ENCODE measurements at regions not wholly inside any gene's neighbourhood (a gene's known extent, or its start where the extent isn't known, plus 50 kb on each side); places are given as distances from the start of the nearest gene placed in this dataset.

- H3K27me3 ChIP-seq, result no peaks in the 10 kb centered on the region
- WGBS, 2 donors, result 83 to 84% methylated on average over 4 of the region's 4 CpGs
- no peak for DNase-seq
- TF ChIP-seq POLR2A (IDR thresholded peaks at IDR 0.05) (no peak), CTCF (IDR thresholded peaks at IDR 0.05) (no peak)
- no peaks in the 10 kb centered on the region for H3K9me3 ChIP-seq
- H3K36me3 ChIP-seq (ENCODE audit: low read depth, missing control alignments), result no peaks in the 10 kb centered on the region
- intact Hi-C loops (cut with DNase I; ENCODE audit: low total_unique reads), result no loop called here
- no peak overlapping the region for H3K27ac ChIP-seq
- H3K4me1 ChIP-seq, result no peaks in the 10 kb centered on the region
- no peak overlapping the region for H3K4me3 ChIP-seq
Measured at GRCh38 chr7:20026762-20027161, 190.4 kb downstream of the MACC1 start.

- no peaks in the 10 kb centered on the region for H3K9me3 ChIP-seq
- intact Hi-C loops (cut with DNase I; ENCODE audit: low total_unique reads), result no loop called here
- WGBS, 2 donors, result 22 to 25% methylated on average over 1 of the region's 1 CpG
- H3K27me3 ChIP-seq, result no peaks in the 10 kb centered on the region
- no peaks in the 10 kb centered on the region for H3K36me3 ChIP-seq (ENCODE audit: low read depth, missing control alignments)
- no peak overlapping the region for H3K4me3 ChIP-seq
- DNase-seq, result no peak
- TF ChIP-seq POLR2A (IDR thresholded peaks at IDR 0.05) (no peak), CTCF (IDR thresholded peaks at IDR 0.05) (no peak)
- H3K27ac ChIP-seq, result no peak overlapping the region
- H3K4me1 ChIP-seq, result no peaks in the 10 kb centered on the region
Measured at GRCh38 chr7:20021831-20022230, 195.4 kb downstream of the MACC1 start.

GRCh38 chr7:20021066-20021465 is 196.1 kb downstream of the MACC1 start:
- Histone ChIP-seq H3K4me1 (no peaks in the 10 kb centered on the region), H3K9me3 (no peaks in the 10 kb centered on the region), H3K36me3 (ENCODE audit: low read depth, missing control alignments) (no peaks in the 10 kb centered on the region), H3K27ac (no peak overlapping the region), H3K27me3 (no peaks in the 10 kb centered on the region), H3K4me3 (no peak overlapping the region)
- intact Hi-C loops (cut with DNase I; ENCODE audit: low total_unique reads), result no loop called here
- DNase-seq, result no peak
- TF ChIP-seq CTCF (IDR thresholded peaks at IDR 0.05), result no peak
- no peak for TF ChIP-seq POLR2A (IDR thresholded peaks at IDR 0.05)

GRCh38 chr7:20019757-20020432 is 197.3 kb downstream of the MACC1 start:
- Histone ChIP-seq H3K36me3 (ENCODE audit: low read depth, missing control alignments) (no peaks in the 10 kb centered on the region), H3K27me3 (no peaks in the 10 kb centered on the region), H3K4me1 (no peaks in the 10 kb centered on the region), H3K27ac (no peak overlapping the region), H3K4me3 (no peak overlapping the region), H3K9me3 (no peaks in the 10 kb centered on the region)
- no peak for DNase-seq
- WGBS, 2 donors, result 84 to 93% methylated on average over 2 of the region's 2 CpGs
- no peak for TF ChIP-seq POLR2A (IDR thresholded peaks at IDR 0.05)
- TF ChIP-seq CTCF (IDR thresholded peaks at IDR 0.05), result no peak
- intact Hi-C loops (cut with DNase I; ENCODE audit: low total_unique reads), result no loop called here

GRCh38 chr7:20016669-20017068 is 200.5 kb downstream of the MACC1 start:
- Histone ChIP-seq H3K27ac (no peak overlapping the region), H3K4me1 (no peaks in the 10 kb centered on the region), H3K36me3 (ENCODE audit: low read depth, missing control alignments) (no peaks in the 10 kb centered on the region), H3K9me3 (no peaks in the 10 kb centered on the region), H3K27me3 (no peaks in the 10 kb centered on the region), H3K4me3 (no peak overlapping the region)
- DNase-seq, result no peak
- 68 to 72% methylated on average over 2 of the region's 2 CpGs for WGBS, 2 donors
- intact Hi-C loops (cut with DNase I; ENCODE audit: low total_unique reads), result no loop called here
- TF ChIP-seq CTCF (IDR thresholded peaks at IDR 0.05) (no peak), POLR2A (IDR thresholded peaks at IDR 0.05) (no peak)
